DMS53 treated with DMSO at 0.1 percent for 48 hours (cell line): ENCODE measurements at regions not wholly inside any gene's neighbourhood (a gene's known extent, or its start where the extent isn't known, plus 50 kb on each side); places are given as distances from the start of the nearest gene placed in this dataset.

Experiments used
- DNase-seq: peaks from one replicate; lab custom pipeline; 2025; ENCODE audit not compliant: unreplicated experiment; lab: John Stamatoyannopoulos, UW

- peak; percentile 31 for DNase-seq
Observed at GRCh38 chr3:70120357-70120966, 120.9 kb downstream of the SAMMSON start.

GRCh38 chr3:70127192-70127591 lies 127.7 kb downstream of the SAMMSON start:
- no peak for DNase-seq

GRCh38 chr3:70137366-70137765 lies 137.8 kb downstream of the SAMMSON start:
- no peak for DNase-seq

- no peak for DNase-seq
Observed at GRCh38 chr3:70138606-70139005, 139.1 kb downstream of the SAMMSON start.
